CD4-positive, alpha-beta T cell (primary cell): ENCODE measurements at regions not wholly inside any gene's neighbourhood (a gene's known extent, or its start where the extent isn't known, plus 50 kb on each side); places are given as distances from the start of the nearest gene placed in this dataset.

ENCODE experiments used
- ATAC-seq: fragments of 200-7000 bp; cut with Tn5 transposase; one replicate; pipeline ENCODE4 v1.10.0; 2022; ENCODE audit warnings: mild to moderate bottlenecking; ENCODE audit not compliant: poor library complexity
- CTCF ChIA-PET: fragments of 350-600 bp; sonication (Branson Sonifier 250); formaldehyde crosslinking; loops from one replicate; lab custom pipeline; 2021; ENCODE audit warnings: antibody characterized with exemption, inconsistent platforms; lab: Charles Lee
- POLR2A ChIA-PET: fragments of 350-600 bp; sonication (Branson Sonifier 250); formaldehyde crosslinking; loops from one replicate; lab custom pipeline; 2021; ENCODE audit warnings: antibody characterized with exemption, inconsistent platforms; lab: Charles Lee
- DNase-seq, 14 experiments: peaks; one replicate each; pipeline ENCODE4 v3.0.0-alpha.2; 2013 to 2020; ENCODE audit warnings: mixed read lengths in 2 of 14
- H3K27ac ChIP-seq, 2 donors: one replicate each; pipeline versions ENCODE4 v1.5.1 to v1.7.0; 2013; ENCODE audit warnings: low read length in 2 of 2, low read depth in 1 of 2, mild to moderate bottlenecking in 1 of 2
- H3K27me3 ChIP-seq, 2 experiments: 1 replicate in 1 of 2; 2 replicates in 1 of 2; pipeline versions ENCODE4 v1.6.1 to v1.7.0; 2013; ENCODE audit warnings: low read length in 2 of 2, control low read depth in 1 of 2, mild to moderate bottlenecking in 1 of 2, moderate library complexity in 1 of 2; ENCODE audit not compliant: insufficient read depth in 2 of 2, control insufficient read depth in 1 of 2
- H3K36me3 ChIP-seq: one replicate; pipeline ENCODE4 v1.6.1; 2013; ENCODE audit warnings: low read length, control low read depth; ENCODE audit not compliant: insufficient read depth
- H3K4me1 ChIP-seq: one replicate; pipeline ENCODE4 v1.6.1; 2013; ENCODE audit warnings: low read length, control low read depth; ENCODE audit not compliant: insufficient read depth
- H3K4me3 ChIP-seq: one replicate; pipeline ENCODE4 v1.5.1; 2013; ENCODE audit warnings: mild to moderate bottlenecking, low read length, moderate library complexity
- H3K9me3 ChIP-seq, 2 experiments: 1 replicate in 1 of 2; 2 replicates in 1 of 2; pipeline versions ENCODE4 v1.6.1 to v1.7.0; 2013; ENCODE audit warnings: low read length in 2 of 2, mild to moderate bottlenecking in 2 of 2, control low read depth in 1 of 2, moderate library complexity in 1 of 2; ENCODE audit not compliant: control insufficient read depth in 1 of 2, insufficient read depth in 1 of 2
- H3K27ac Mint-ChIP-seq: one replicate; pipeline ENCODE4 v1.8.0; 2020; ENCODE audit warnings: mixed read lengths
- H3K27me3 Mint-ChIP-seq: one replicate; pipeline ENCODE4 v1.8.0; 2021; ENCODE audit warnings: mixed read lengths
- H3K36me3 Mint-ChIP-seq: one replicate; pipeline ENCODE4 v1.8.0; 2021; ENCODE audit warnings: low read depth, mixed read lengths
- H3K4me1 Mint-ChIP-seq: one replicate; pipeline ENCODE4 v1.8.0; 2021; ENCODE audit warnings: low read depth, mixed read lengths
- H3K4me3 Mint-ChIP-seq: one replicate; pipeline ENCODE4 v1.8.0; 2020; ENCODE audit warnings: mild to moderate bottlenecking, mixed read lengths
- H3K9me3 Mint-ChIP-seq: one replicate; pipeline ENCODE4 v1.8.0; 2020; ENCODE audit warnings: mixed read lengths
- CTCF ChIP-seq: fragments of 200-600 bp; IDR thresholded peaks from one replicate; pipeline ENCODE4 v1.8.0; 2022; ENCODE audit warnings: antibody characterized with exemption, mild to moderate bottlenecking
- intact Hi-C, 2 experiments: fragments of 100-400 bp; cut with DNase I in 1 of 2; cut with micrococcal nuclease in 1 of 2; formaldehyde crosslinking; loops; one replicate each; pipeline versions ENCODE4 v1.15.1 to v1.9.0; 2023 to 2025; cut with DNase I, micrococcal nuclease

GRCh38 chr18:39435996-39436395 is 1870.4 kb upstream of the CELF4 start:
- Mint-ChIP-seq H3K27me3 (no peaks in the 10 kb centered on the region), H3K27ac (no peak overlapping the region), H3K4me1 (no peaks in the 10 kb centered on the region), H3K36me3 (no peaks in the 10 kb centered on the region), H3K9me3 (peaks cover 6% of the 10 kb centered on the region), H3K4me3 (no peak overlapping the region)
- Histone ChIP-seq H3K4me3 (no peak overlapping the region), H3K27me3 (no peaks in the 10 kb centered on the region), H3K9me3 (no peaks in the 10 kb centered on the region), H3K4me1 (no peaks in the 10 kb centered on the region), H3K27ac (no peak overlapping the region), H3K36me3 (no peaks in the 10 kb centered on the region)
- DNase-seq (no peak), ATAC-seq (no peak)
- no peak for TF ChIP-seq CTCF
- intact Hi-C loops = no loop called here
- CTCF ChIA-PET = no interaction called here
- POLR2A ChIA-PET = no interaction called here

- no peaks in the 10 kb centered on the region for H3K27me3 ChIP-seq
- peaks cover 6% of the 10 kb centered on the region for H3K9me3 Mint-ChIP-seq
- no peak overlapping the region for H3K4me3 ChIP-seq
- no peak overlapping the region for H3K4me3 Mint-ChIP-seq
- ChIA-PET CTCF (no interaction called here), POLR2A (no interaction called here)
- H3K27ac ChIP-seq = no peak overlapping the region
- no peaks in the 10 kb centered on the region for H3K27me3 Mint-ChIP-seq
- no peaks in the 10 kb centered on the region for H3K36me3 ChIP-seq
- no peak for DNase-seq
- H3K9me3 ChIP-seq = no peaks in the 10 kb centered on the region
- H3K4me1 ChIP-seq = no peaks in the 10 kb centered on the region
- H3K27ac Mint-ChIP-seq = no peak overlapping the region
- H3K4me1 Mint-ChIP-seq = no peaks in the 10 kb centered on the region
- intact Hi-C loops = no loop called here
- ATAC-seq = no peak
- TF ChIP-seq CTCF = no peak
- H3K36me3 Mint-ChIP-seq = no peaks in the 10 kb centered on the region
Observed at GRCh38 chr18:39435209-39435608, 1869.6 kb upstream of the CELF4 start.

GRCh38 chr18:39434223-39434920 is 1868.8 kb upstream of the CELF4 start:
- Mint-ChIP-seq H3K4me3 (no peak overlapping the region), H3K9me3 (peaks cover 8% of the 10 kb centered on the region), H3K27ac (no peak overlapping the region), H3K27me3 (no peaks in the 10 kb centered on the region), H3K36me3 (no peaks in the 10 kb centered on the region), H3K4me1 (no peaks in the 10 kb centered on the region)
- Histone ChIP-seq H3K27me3 (no peaks in the 10 kb centered on the region), H3K4me3 (no peak overlapping the region), H3K4me1 (no peaks in the 10 kb centered on the region), H3K27ac (no peak overlapping the region), H3K9me3 (no peaks in the 10 kb centered on the region), H3K36me3 (no peaks in the 10 kb centered on the region)
- intact Hi-C loops = loop anchor here in 1 of 2 experiments (5.0 kb wide), 1 partner anchor 987 kb away; no protein-coding TSS in a partner anchor
- POLR2A ChIA-PET = no interaction called here
- ATAC-seq (no peak), DNase-seq (no peak)
- TF ChIP-seq CTCF = no peak
- CTCF ChIA-PET = no interaction called here
